NCI-H2196 treated with DMSO at 0.1 percent for 48 hours (cell line): ENCODE measurements at regions not wholly inside any gene's neighbourhood (a gene's known extent, or its start where the extent isn't known, plus 50 kb on each side); places are given as distances from the start of the nearest gene placed in this dataset.
"Not testable (repeated sequence)": the region's sequence is repeated elsewhere in the genome, so short reads cannot be mapped to it uniquely, and the experiment has no call there.

Source experiments
- DNase-seq: peaks from one replicate; lab custom pipeline; 2025; ENCODE audit not compliant: unreplicated experiment; lab: John Stamatoyannopoulos, UW

GRCh38 chr22:44630826-44631225, 71.2 kb upstream of the PRR5 start:
- DNase-seq: no peak

- no peak for DNase-seq
Measured at GRCh38 chr22:44628835-44629234, 73.2 kb upstream of the PRR5 start.

- no peak for DNase-seq
Measured at GRCh38 chr22:44628273-44628672, 73.7 kb upstream of the PRR5 start.

GRCh38 chr22:44627521-44628139, 74.4 kb upstream of the PRR5 start:
- no peak for DNase-seq

- peak; percentile 45 for DNase-seq
Measured at GRCh38 chr22:44625981-44626687, 75.9 kb upstream of the PRR5 start.

- no peak for DNase-seq
Measured at GRCh38 chr22:44625421-44625760, 76.6 kb upstream of the PRR5 start.

- no peak for DNase-seq
Measured at GRCh38 chr22:44624689-44625420, 77.1 kb upstream of the PRR5 start.

- no peak for DNase-seq
Measured at GRCh38 chr22:44623771-44624510, 78.1 kb upstream of the PRR5 start.

GRCh38 chr22:44622679-44623078, 79.3 kb upstream of the PRR5 start:
- no peak for DNase-seq

GRCh38 chr22:44622147-44622427, 79.9 kb upstream of the PRR5 start:
- peak; percentile 50 for DNase-seq

- DNase-seq: no peak
Measured at GRCh38 chr22:44621401-44622146, 80.4 kb upstream of the PRR5 start.

GRCh38 chr22:44620841-44621257, 81.2 kb upstream of the PRR5 start:
- DNase-seq: no peak

- no peak for DNase-seq
Measured at GRCh38 chr22:44620129-44620840, 81.7 kb upstream of the PRR5 start.

- not testable (repeated sequence) for DNase-seq
Measured at GRCh38 chr22:44619560-44620128, 82.4 kb upstream of the PRR5 start.

GRCh38 chr22:44618910-44619309, 83.1 kb upstream of the PRR5 start:
- DNase-seq: not testable (repeated sequence)

GRCh38 chr22:44618400-44618799, 83.6 kb upstream of the PRR5 start:
- DNase-seq: no peak

GRCh38 chr22:44617828-44618227, 84.2 kb upstream of the PRR5 start:
- DNase-seq: no peak

- no peak for DNase-seq
Measured at GRCh38 chr22:44616882-44617655, 84.9 kb upstream of the PRR5 start.

- no peak for DNase-seq
Measured at GRCh38 chr22:44616461-44616860, 85.5 kb upstream of the PRR5 start.
